Activated gamma-delta T cell (primary cell): ENCODE measurements at regions not wholly inside any gene's neighbourhood (a gene's known extent, or its start where the extent isn't known, plus 50 kb on each side); places are given as distances from the start of the nearest gene placed in this dataset.

Experiments used
- DNase-seq: peaks from one replicate; lab custom pipeline; 2025; lab: John Stamatoyannopoulos, UW

DNA sequence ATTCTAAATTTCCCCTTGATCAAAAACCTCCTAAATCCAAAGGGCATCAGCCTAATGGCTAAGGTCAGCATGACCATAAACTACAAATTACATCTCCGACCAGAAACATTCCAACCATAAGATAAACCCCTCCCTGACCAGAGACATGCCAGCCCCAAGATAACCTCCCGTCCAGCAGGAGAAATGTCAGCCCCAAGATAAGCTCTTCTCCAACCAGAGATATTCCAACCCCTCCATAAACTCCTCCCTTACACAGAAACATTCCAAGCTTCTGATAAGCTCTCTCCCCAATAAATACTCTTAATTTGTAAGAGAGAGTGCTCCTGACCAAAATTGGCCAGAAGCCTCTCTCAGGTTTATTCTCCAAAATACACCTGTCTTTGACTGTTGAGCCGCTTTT, 274.0 kb downstream of the RNF152 start:
- no peak for DNase-seq

GRCh38 chr18:61616111-61616610, 276.6 kb downstream of the RNF152 start:
- no peak for DNase-seq

DNA sequence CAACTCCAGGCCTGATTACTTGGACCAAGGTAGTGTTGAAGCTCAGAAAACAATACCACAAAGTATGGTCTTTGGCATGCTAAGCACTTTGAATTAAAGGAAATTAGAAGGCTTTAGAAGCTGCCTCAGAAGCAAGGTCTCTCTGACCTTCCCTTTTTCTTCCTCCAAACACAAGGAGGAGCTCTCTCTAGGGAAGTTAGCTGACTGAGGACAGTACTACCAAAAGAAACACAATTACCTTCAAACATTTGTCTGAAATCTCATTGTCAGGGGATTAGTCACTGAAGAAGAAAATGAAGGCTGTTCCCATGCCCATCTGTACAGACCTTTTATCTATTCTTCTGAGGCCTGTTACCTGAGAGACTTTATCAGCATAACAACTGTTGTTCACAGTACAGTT, 279.3 kb downstream of the CDH20 start:
- no peak for DNase-seq

- DNase-seq = no peak
These were observed 275.9 kb downstream of the CDH20 start for GRCh38 chr18:61609131-61609530.

DNA sequence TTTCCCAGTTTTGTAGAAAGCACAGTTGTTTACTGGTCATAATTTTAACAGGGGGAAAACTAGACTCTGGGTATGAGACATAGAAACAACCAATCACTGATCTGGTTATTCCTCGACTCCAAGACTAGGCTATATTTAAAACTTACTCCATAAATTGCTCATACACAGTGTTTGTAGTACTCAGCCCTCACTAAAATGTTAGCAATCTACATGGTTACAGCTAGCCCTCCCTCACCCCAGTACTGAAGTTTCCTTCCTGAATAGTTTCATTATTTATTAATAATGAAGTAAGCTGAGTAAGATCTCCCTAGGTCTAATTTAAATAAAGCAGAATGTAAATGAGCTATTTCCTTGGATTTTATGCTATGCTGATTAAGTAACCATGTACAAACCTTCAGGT, 275.1 kb downstream of the CDH20 start:
- DNase-seq = no peak

GRCh38 chr18:61607867-61608266, 274.6 kb downstream of the CDH20 start:
- no peak for DNase-seq

- DNase-seq = no peak
These were observed 273.5 kb downstream of the CDH20 start for GRCh38 chr18:61606759-61607158.

DNA sequence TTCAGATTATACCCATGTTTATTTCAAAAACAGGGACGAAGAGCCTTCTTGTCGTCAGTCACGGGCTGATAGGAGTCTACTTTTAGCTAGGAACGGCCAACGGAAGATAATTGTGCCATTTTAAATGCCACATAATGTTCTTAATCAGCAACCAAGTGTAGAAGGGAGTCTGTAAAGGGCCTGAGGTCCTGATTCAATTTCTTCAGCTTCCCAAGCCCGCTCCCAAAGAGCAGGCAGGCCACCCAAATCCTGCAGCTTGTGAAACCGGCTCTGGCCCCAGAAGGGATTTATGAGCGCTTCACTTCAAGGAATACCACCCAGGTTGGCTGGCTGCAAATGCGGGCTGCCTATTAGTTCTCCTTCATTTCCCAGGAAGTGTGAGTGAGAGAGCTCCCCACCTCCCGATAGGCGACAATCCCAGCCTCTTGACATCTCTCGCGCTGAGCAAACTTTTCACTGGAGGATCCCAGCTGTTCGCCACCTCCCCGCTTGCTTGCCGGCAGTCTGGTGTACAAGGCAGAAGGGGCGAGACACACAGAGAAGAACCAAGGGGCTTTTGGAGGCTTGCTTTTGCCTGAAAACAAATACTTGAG, 272.9 kb downstream of the CDH20 start:
- no peak for DNase-seq

- DNase-seq = no peak
These were observed 272.3 kb downstream of the CDH20 start for GRCh38 chr18:61605376-61606067.
